H9 (cell line): ENCODE measurements at regions not wholly inside any gene's neighbourhood (a gene's known extent, or its start where the extent isn't known, plus 50 kb on each side); places are given as distances from the start of the nearest gene placed in this dataset.

Experiments
- DNase-seq: peaks from one replicate; pipeline ENCODE4 v3.0.0-alpha.2; 2017
- H2AFZ ChIP-seq: one replicate; pipeline ENCODE4 v1.6.1; 2013; ENCODE audit warnings: mild to moderate bottlenecking, low read length, control low read depth, moderate library complexity
- H2AK5ac ChIP-seq: 2 replicates; pipeline ENCODE4 v1.6.1; 2013; ENCODE audit warnings: low read length, control low read depth, mixed read lengths; ENCODE audit not compliant: insufficient read length
- H2BK120ac ChIP-seq: one replicate; pipeline ENCODE4 v1.6.1; 2013; ENCODE audit warnings: low read depth, mild to moderate bottlenecking, low read length, control low read depth, inconsistent platforms; ENCODE audit not compliant: poor library complexity, severe bottlenecking
- H2BK12ac ChIP-seq: 2 replicates; pipeline ENCODE4 v1.6.1; 2013; ENCODE audit warnings: low read length, control low read depth, mixed read lengths, low read depth; ENCODE audit not compliant: insufficient read length
- H2BK15ac ChIP-seq: 2 replicates; pipeline ENCODE4 v1.6.1; 2013; ENCODE audit warnings: low read depth, low read length, control low read depth
- H2BK20ac ChIP-seq: one replicate; pipeline ENCODE4 v1.6.1; 2013; ENCODE audit warnings: low read depth, mild to moderate bottlenecking, low read length, control low read depth, inconsistent platforms; ENCODE audit not compliant: poor library complexity, severe bottlenecking
- H2BK5ac ChIP-seq: 2 replicates; pipeline ENCODE4 v1.6.1; 2013; ENCODE audit warnings: low read length, control low read depth, mixed read lengths; ENCODE audit not compliant: insufficient read length
- H3K14ac ChIP-seq: 2 replicates; pipeline ENCODE4 v1.6.1; 2013; ENCODE audit warnings: low read length, control low read depth; ENCODE audit not compliant: insufficient read depth
- H3K18ac ChIP-seq: 2 replicates; pipeline ENCODE4 v1.6.1; 2013; ENCODE audit warnings: low read depth, mild to moderate bottlenecking, mixed read lengths, low read length, control low read depth; ENCODE audit not compliant: insufficient read length
- H3K23ac ChIP-seq: 2 replicates; pipeline ENCODE4 v1.6.1; 2013; ENCODE audit warnings: low read length, control low read depth, mixed read lengths, low read depth; ENCODE audit not compliant: insufficient read length
- H3K23me2 ChIP-seq: 2 replicates; pipeline ENCODE4 v1.6.1; 2013; ENCODE audit warnings: low read depth, mild to moderate bottlenecking, mixed read lengths, low read length, control low read depth; ENCODE audit not compliant: insufficient read length, poor library complexity, severe bottlenecking
- H3K27ac ChIP-seq: 2 replicates; pipeline ENCODE4 v1.5.1; 2013; ENCODE audit warnings: low read length, control low read depth, mixed read lengths, low read depth; ENCODE audit not compliant: insufficient read length
- H3K27me3 ChIP-seq: 2 replicates; pipeline ENCODE4 v1.6.1; 2013; ENCODE audit warnings: low read length, control low read depth, inconsistent platforms; ENCODE audit not compliant: insufficient read depth
- H3K4ac ChIP-seq: 2 replicates; pipeline ENCODE4 v1.6.1; 2013; ENCODE audit warnings: low read depth, mild to moderate bottlenecking, control low read depth, inconsistent platforms, low read length, moderate library complexity
- H3K4me1 ChIP-seq: 2 replicates; pipeline ENCODE4 v1.6.1; 2013; ENCODE audit warnings: low read length, control low read depth, inconsistent platforms; ENCODE audit not compliant: insufficient read depth
- H3K4me2 ChIP-seq: 2 replicates; pipeline ENCODE4 v1.6.1; 2013; ENCODE audit warnings: low read length, control low read depth, mixed read lengths; ENCODE audit not compliant: insufficient read length, insufficient read depth
- H3K56ac ChIP-seq: 2 replicates; pipeline ENCODE4 v1.6.1; 2013; ENCODE audit warnings: low read depth, mild to moderate bottlenecking, mixed read lengths, low read length, control low read depth; ENCODE audit not compliant: insufficient read length
- H3K79me1 ChIP-seq: 2 replicates; pipeline ENCODE4 v1.6.1; 2013; ENCODE audit warnings: low read depth, mild to moderate bottlenecking, moderate library complexity, low read length, control low read depth, inconsistent platforms; ENCODE audit not compliant: insufficient read depth, poor library complexity, severe bottlenecking
- H3K79me2 ChIP-seq: 2 replicates; pipeline ENCODE4 v1.6.1; 2013; ENCODE audit warnings: low read length, control low read depth, inconsistent platforms; ENCODE audit not compliant: insufficient read depth
- H3K9ac ChIP-seq: 2 replicates; pipeline ENCODE4 v1.6.1; 2013; ENCODE audit warnings: low read length, control low read depth, mixed read lengths; ENCODE audit not compliant: insufficient read length; ENCODE audit errors: extremely low read depth
- H3K9me3 ChIP-seq: one replicate; pipeline ENCODE4 v1.6.1; 2013; ENCODE audit warnings: low read depth, low read length, inconsistent platforms; ENCODE audit not compliant: control insufficient read depth
- H3T11ph ChIP-seq: one replicate; pipeline ENCODE4 v1.6.1; 2013; ENCODE audit warnings: mild to moderate bottlenecking, low read length, control low read depth, inconsistent platforms
- H4K20me1 ChIP-seq: one replicate; pipeline ENCODE4 v1.6.1; 2013; ENCODE audit not compliant: control insufficient read depth, insufficient read length, insufficient read depth
- H4K5ac ChIP-seq: 2 replicates; pipeline ENCODE4 v1.6.1; 2013; ENCODE audit warnings: low read depth, mild to moderate bottlenecking, mixed read lengths, low read length, control low read depth; ENCODE audit not compliant: insufficient read length
- H4K8ac ChIP-seq: replicated peaks from 2 replicates; pipeline ENCODE4 v1.6.1; 2013; ENCODE audit warnings: low read length, control low read depth, mixed read lengths, low read depth; ENCODE audit not compliant: insufficient read length
- H4K91ac ChIP-seq: 2 replicates; pipeline ENCODE4 v1.6.1; 2013; ENCODE audit warnings: low read depth, mild to moderate bottlenecking, moderate library complexity, mixed read lengths, low read length, control low read depth; ENCODE audit not compliant: insufficient read length
- H3K27ac Mint-ChIP-seq, 3 experiments: 2 replicates in 2 of 3; 3 replicates in 1 of 3; pipeline ENCODE4 v1.8.0; 2020 to 2021; ENCODE audit warnings: mixed read lengths in 3 of 3, mild to moderate bottlenecking in 1 of 3, moderate library complexity in 1 of 3
- H3K27me3 Mint-ChIP-seq: 2 replicates; pipeline ENCODE4 v1.8.0; 2021; ENCODE audit warnings: low read depth, mild to moderate bottlenecking, moderate library complexity, mixed read lengths
- H3K36me3 Mint-ChIP-seq, 3 experiments: 2 replicates in 2 of 3; 3 replicates in 1 of 3; pipeline ENCODE4 v1.8.0; 2020 to 2021; ENCODE audit warnings: low read depth in 3 of 3, mixed read lengths in 3 of 3; ENCODE audit not compliant: insufficient read depth in 1 of 3
- H3K4me1 Mint-ChIP-seq, 2 experiments: 2 replicates each; pipeline ENCODE4 v1.8.0; 2020; ENCODE audit warnings: mixed read lengths in 2 of 2
- H3K4me3 Mint-ChIP-seq, 2 experiments: 2 replicates in 1 of 2; 3 replicates in 1 of 2; pipeline ENCODE4 v1.8.0; 2020 to 2021; ENCODE audit warnings: mild to moderate bottlenecking in 2 of 2, mixed read lengths in 2 of 2, moderate library complexity in 1 of 2
- H3K9me3 Mint-ChIP-seq, 2 experiments: 2 replicates in 1 of 2; 3 replicates in 1 of 2; pipeline ENCODE4 v1.8.0; 2020; ENCODE audit warnings: mild to moderate bottlenecking in 2 of 2, mixed read lengths in 2 of 2, moderate library complexity in 1 of 2
- CTCF ChIP-seq: fragments of 200-600 bp; sonication (generic); conservative IDR thresholded peaks from 3 replicates; pipeline ENCODE4 v1.8.0; 2021; ENCODE audit warnings: antibody characterized with exemption, mild to moderate bottlenecking
- WGBS: extraction: QIAGEN DNeasy Blood & Tissue Kit; methylation state at CpG from one replicate; pipeline ENCODE4 v1.1.7; 2013; ENCODE audit warnings: missing lambda C conversion rate, low lambda C conversion rate, mixed read lengths; ENCODE audit not compliant: insufficient read length; ENCODE audit errors: extremely low coverage; 5-methylcytosine and 5-hydroxymethylcytosine counted together

GRCh38 chr5:112646139-112646936 lies 91.3 kb upstream of the APC start:
- DNase-seq = no peak
- H3K27me3 Mint-ChIP-seq = no peaks in the 10 kb centered on the region
- H3K23me2 ChIP-seq = no peaks in the 10 kb centered on the region
- H2BK15ac ChIP-seq = no peak overlapping the region
- H3T11ph ChIP-seq = no peak overlapping the region
- no peaks in the 10 kb centered on the region for H3K27me3 ChIP-seq
- H3K4me3 Mint-ChIP-seq = no peak overlapping the region
- no peak overlapping the region for H3K56ac ChIP-seq
- H3K18ac ChIP-seq = no peak overlapping the region
- no peak overlapping the region for H2AFZ ChIP-seq
- no peak overlapping the region for H2BK5ac ChIP-seq
- H3K4me1 Mint-ChIP-seq = peaks cover 6% of the 10 kb centered on the region in 2 experiments
- H3K14ac ChIP-seq = no peak overlapping the region
- no peak overlapping the region for H2BK12ac ChIP-seq
- H2BK120ac ChIP-seq = no peak overlapping the region
- H3K4me2 ChIP-seq = no peak overlapping the region
- no peaks in the 10 kb centered on the region for H3K9me3 ChIP-seq
- no peak overlapping the region for H3K27ac ChIP-seq
- no peaks in the 10 kb centered on the region for H3K4me1 ChIP-seq
- H3K36me3 Mint-ChIP-seq = no peaks in the 10 kb centered on the region
- H3K27ac Mint-ChIP-seq = peak overlapping the region in 2 of 3 experiments; percentile 24 to 59; a peak in 1 of 7 replicates
- no peak overlapping the region for H3K9ac ChIP-seq
- H3K79me2 ChIP-seq = no peaks in the 10 kb centered on the region
- H4K8ac ChIP-seq = no peak overlapping the region
- no peaks in the 10 kb centered on the region for H4K20me1 ChIP-seq
- no CpG with 5 or more reads among the region's 4 CpGs for WGBS
- H3K9me3 Mint-ChIP-seq = no peaks in the 10 kb centered on the region
- no peak overlapping the region for H3K23ac ChIP-seq
- no peak overlapping the region for H4K5ac ChIP-seq
- no peak overlapping the region for H2AK5ac ChIP-seq
- no peak overlapping the region for H4K91ac ChIP-seq
- no peaks in the 10 kb centered on the region for H3K79me1 ChIP-seq
- no peak overlapping the region for H3K4ac ChIP-seq
- TF ChIP-seq CTCF = no peak
- H2BK20ac ChIP-seq = no peak overlapping the region
